C4-2B (cell line): ENCODE measurements at regions not wholly inside any gene's neighbourhood (a gene's known extent, or its start where the extent isn't known, plus 50 kb on each side); places are given as distances from the start of the nearest gene placed in this dataset.

Experiments used
- ZFX ChIP-seq: fragments of 450-650 bp; IDR thresholded peaks from 2 replicates; pipeline ENCODE4 v1.6.1; 2017
- TF ChIP-seq, protein P1 (sequence below): fragments of 450-650 bp; conservative IDR thresholded peaks from 2 replicates; pipeline ENCODE4 v1.5.1; 2017; ENCODE audit warnings: mild to moderate bottlenecking

DNA sequence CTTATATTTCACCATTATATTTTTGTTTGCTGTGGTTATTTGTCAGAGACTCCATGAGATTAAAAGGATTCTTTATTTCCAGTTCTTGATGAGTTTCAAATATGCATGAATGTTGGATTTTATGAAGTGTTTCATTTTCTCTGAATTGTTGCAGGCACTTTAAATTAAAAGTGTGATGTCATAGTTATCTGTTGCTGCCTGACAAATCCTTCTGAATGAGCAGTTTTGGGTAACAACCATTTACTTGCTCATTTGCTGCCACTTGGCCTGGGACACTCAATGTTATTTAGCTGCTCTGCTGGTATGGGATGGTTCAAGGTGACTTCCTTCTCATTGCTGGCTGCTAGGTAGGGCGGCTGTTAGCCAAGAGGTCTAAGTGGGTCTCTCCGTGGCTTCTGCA is 173.5 kb downstream of the LPIN1 start:
- TF ChIP-seq, protein P1, sequence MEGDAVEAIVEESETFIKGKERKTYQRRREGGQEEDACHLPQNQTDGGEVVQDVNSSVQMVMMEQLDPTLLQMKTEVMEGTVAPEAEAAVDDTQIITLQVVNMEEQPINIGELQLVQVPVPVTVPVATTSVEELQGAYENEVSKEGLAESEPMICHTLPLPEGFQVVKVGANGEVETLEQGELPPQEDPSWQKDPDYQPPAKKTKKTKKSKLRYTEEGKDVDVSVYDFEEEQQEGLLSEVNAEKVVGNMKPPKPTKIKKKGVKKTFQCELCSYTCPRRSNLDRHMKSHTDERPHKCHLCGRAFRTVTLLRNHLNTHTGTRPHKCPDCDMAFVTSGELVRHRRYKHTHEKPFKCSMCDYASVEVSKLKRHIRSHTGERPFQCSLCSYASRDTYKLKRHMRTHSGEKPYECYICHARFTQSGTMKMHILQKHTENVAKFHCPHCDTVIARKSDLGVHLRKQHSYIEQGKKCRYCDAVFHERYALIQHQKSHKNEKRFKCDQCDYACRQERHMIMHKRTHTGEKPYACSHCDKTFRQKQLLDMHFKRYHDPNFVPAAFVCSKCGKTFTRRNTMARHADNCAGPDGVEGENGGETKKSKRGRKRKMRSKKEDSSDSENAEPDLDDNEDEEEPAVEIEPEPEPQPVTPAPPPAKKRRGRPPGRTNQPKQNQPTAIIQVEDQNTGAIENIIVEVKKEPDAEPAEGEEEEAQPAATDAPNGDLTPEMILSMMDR: no peak
- TF ChIP-seq ZFX: no peak
